DMS 273 (cell line): ENCODE measurements at regions not wholly inside any gene's neighbourhood (a gene's known extent, or its start where the extent isn't known, plus 50 kb on each side); places are given as distances from the start of the nearest gene placed in this dataset.

Experiments
- DNase-seq: peaks from one replicate; lab custom pipeline; 2025; ENCODE audit not compliant: unreplicated experiment; lab: John Stamatoyannopoulos, UW

DNA sequence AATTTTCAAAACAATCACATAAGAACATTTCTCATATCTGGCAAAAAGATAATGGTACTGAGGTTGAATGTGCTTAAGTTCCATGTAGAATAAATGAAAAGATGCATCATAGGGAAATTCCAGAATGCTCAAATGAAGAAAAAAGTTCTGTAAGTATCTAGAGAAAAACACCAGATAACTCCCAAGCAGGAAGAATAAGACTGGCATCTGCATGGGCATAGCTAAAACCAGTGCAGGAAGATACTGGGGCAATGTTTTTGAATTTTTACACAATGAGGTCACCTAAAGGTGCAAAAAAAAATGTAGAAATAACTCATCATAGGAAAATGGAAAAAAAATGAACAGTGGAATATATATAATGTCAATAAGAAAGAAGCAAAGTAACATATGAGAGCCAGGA, 275.2 kb downstream of the BAMBI start:
- no peak for DNase-seq

DNA sequence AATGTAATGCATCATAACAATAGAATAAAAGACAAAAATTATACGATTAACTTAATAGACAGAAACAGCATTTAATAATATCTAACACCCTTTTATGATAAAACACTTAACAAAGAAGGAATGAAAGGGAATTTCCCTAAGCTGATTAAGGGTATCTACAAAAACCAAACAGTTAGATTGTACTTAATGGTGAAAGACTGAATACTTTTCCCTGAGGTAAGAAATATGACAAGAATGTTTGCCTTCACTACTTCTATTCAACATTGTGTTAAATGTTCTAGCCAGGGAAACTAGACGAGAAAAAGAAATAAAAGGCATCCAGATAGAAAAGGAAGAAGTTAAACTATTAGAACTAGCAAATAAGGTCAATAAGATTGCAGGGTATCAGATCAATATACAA, 276.9 kb downstream of the BAMBI start:
- no peak for DNase-seq

- no peak for DNase-seq
Measured at GRCh38 chr10:28958468-28958867, 281.1 kb downstream of the BAMBI start.

GRCh38 chr10:28959850-28960501, 282.7 kb downstream of the BAMBI start:
- no peak for DNase-seq

- no peak for DNase-seq
Measured at GRCh38 chr10:28962768-28963167, 285.4 kb downstream of the BAMBI start.

GRCh38 chr10:28963539-28964221, 286.4 kb downstream of the BAMBI start:
- no peak for DNase-seq

DNA sequence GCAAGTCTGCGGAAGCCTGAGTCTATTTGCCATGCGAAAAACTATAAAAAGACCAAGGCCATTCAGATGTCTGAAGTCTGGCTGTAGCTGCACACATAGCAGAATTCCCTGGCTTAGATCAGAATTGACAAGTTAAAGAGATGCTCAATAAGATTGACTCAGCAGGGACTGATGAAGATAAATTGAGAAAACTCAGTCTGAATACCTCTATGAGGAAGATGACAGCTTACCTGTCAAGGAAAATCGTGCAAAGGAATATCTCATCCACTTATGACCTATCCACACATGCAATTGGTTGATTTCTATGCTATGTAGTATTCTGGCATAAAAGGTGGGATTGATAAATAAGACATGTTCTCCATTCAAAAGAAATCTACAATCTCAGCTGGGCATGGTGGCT, 288.6 kb downstream of the BAMBI start:
- DNase-seq, result no peak

DNA sequence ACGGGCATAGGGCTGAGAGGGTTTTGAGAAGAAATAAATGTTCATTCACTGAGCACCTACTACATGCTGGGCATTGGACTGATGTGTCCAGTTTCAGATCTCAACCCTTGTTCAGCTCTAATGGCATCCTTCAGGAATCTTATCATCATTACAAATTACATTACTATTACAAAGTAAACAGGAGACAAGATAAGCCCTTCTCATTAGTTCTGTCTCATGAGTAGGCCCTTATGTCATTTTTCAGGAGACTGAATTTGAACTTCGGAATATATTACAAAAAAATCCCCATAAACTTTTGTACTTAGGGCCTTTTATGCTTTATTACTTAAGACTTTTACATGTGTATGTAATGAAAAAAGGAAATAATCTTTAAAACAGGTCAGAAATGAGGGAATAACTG, 289.7 kb downstream of the BAMBI start:
- no peak for DNase-seq

DNA sequence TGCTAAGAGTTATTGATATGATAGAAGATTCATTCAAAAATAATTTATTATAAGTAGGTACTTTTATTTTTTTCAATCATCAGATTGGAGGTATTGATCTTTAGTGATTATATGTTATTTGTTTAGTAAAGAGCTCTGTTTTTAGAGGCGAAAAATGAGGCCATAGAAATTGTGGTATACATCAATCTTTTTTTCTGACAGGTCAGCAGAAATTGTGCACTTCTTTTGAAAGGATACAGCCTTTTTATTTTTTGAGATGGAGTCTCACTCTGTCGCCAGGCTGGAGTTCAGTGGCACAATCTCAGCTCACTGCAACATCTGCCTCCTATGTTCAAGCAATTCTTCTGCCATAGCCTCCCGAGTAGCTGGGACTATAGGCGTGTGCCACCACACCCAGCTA, 292.1 kb downstream of the BAMBI start:
- no peak for DNase-seq

GRCh38 chr10:28970231-28970630, 292.9 kb downstream of the BAMBI start:
- no peak for DNase-seq

- DNase-seq, result no peak
Measured at GRCh38 chr10:28971255-28971654, 293.9 kb downstream of the BAMBI start.

DNA sequence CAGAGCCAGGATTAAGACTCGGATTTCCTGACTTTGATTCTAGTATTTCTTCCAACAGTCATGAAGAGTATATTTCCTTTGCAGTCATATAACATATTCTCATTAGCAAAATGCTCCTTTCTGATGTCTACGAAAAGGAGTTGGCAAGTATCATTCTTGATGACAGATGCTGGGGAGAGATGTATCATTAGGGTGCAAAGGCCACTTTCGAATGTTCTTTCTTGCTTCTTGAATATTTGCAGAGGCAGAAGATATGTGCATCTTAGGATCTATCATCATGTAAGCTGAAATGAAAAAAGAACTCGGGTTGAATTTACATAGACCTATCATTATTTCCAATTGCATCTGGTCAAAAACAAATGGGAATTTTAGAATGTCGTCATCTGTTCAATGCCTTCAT, 294.4 kb downstream of the BAMBI start:
- DNase-seq, result no peak

DNA sequence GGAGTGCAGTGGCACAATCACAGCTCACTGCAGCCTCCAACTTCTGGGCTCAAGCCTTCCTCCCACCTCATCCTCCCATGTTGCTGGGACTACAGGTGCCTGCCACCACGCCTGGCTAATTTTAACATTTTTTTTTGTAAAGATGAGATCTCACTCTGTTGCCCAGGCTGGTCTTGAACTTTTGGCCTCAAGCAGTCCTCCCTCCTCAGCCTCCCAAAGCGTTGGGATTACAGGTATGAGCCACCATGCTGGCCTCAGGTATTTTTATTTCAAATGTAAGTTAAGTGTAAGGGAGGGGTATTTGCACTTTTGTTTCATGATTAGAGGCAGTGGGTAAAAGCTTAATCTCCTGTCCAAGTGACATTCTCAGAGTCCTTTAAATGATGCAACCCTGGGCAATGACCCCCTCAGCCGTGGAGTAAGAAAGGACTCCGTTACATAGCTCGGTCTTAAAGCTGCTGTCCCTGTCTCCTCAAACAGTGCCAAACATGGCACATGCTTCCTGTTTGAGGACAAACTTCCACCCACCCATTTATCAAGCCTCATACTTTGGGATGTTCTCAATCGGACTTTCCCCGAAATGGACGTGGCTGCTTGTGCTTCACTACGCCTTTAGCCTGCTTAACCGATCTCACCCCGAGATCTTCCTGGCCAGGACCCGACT, 296.1 kb downstream of the BAMBI start:
- no peak for DNase-seq

- DNase-seq, result no peak
Measured at GRCh38 chr10:28975891-28976531, 298.7 kb downstream of the BAMBI start.

- DNase-seq, result no peak
Measured at GRCh38 chr10:28977518-28977917, 300.2 kb downstream of the BAMBI start.

DNA sequence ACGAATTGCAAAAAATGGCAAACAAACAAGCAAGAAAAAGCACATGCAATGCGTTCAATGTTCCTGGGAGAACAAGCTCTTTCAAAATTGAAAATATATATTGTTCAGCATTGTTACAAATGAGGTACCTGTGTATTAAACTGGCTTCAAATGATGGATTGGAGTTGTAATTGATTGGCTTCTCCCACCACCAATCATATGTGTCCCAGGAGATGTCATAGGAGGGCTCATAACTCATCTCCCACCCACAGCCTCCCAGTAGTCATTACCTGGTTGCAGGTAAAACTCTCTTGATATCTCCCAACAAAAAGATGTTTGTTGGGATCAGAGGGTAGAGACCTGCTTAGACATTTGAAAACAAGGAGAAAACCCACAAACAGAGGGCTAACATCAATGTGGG, 302.9 kb downstream of the BAMBI start:
- no peak for DNase-seq

- no peak for DNase-seq
Measured at GRCh38 chr10:28981007-28981406, 303.7 kb downstream of the BAMBI start.

GRCh38 chr10:28982974-28983373, 305.7 kb downstream of the BAMBI start:
- DNase-seq, result no peak

DNA sequence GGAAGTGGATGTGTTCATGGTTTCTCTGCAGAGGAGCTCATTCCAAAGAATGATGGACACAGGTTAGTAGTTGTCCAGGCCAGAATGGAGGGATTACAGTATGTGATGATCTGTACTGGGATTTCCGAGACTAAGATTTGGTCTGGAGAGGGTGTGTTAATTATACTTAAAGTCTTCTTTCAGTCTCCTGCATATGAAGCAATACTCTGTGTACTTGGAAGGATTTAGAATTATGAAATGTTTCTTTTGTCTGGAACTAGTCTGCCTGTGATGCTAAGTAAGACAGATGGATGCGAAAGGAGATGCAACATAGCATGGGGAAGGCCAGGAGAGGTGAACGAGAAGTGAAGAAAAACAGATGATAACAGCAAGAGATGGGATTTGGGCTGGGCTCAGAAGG, 305.1 kb upstream of the LYZL1 start:
- no peak for DNase-seq

- no peak for DNase-seq
Measured at GRCh38 chr10:28984431-28984830, 304.4 kb upstream of the LYZL1 start.

DNA sequence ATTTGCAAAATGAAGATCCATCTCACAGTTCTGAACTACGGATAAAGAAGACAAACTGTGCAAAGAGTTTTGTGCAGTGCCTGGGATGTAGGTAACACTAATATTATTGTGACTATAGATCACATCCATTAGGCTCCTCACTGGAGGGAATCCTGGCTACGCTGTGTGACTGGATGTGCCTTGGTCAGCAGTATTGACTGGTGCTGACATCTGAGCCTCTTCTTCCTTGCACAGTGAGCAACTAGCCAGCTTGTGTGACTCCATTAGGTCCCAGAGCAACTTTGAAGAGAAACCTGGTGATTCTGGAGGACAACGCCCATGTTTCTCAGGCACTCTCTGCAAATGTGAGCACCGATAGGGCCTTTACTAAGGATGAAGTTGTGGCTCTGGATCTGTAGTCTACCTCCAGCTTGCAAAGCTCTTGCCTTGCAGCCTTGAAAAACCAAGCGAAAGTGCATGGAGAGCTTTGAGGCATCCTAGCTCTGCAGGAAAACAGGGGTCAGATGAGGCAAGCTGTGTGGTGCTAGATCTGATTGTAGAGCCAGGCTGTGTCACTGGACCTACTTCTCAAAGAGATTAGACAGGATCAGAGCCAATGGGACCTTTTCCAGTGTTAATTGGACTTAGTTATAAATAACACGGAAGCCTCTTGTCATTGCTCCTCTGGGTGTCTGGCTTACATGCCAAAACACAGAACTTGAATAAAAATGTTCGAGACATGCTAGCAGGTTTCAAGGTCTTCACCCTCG, 303.6 kb upstream of the LYZL1 start:
- DNase-seq, result no peak
